ENCODE measurements at regions not wholly inside any gene's neighbourhood (a gene's known extent, or its start where the extent isn't known, plus 50 kb on each side); places are given as distances from the start of the nearest gene placed in this dataset.

DNA sequence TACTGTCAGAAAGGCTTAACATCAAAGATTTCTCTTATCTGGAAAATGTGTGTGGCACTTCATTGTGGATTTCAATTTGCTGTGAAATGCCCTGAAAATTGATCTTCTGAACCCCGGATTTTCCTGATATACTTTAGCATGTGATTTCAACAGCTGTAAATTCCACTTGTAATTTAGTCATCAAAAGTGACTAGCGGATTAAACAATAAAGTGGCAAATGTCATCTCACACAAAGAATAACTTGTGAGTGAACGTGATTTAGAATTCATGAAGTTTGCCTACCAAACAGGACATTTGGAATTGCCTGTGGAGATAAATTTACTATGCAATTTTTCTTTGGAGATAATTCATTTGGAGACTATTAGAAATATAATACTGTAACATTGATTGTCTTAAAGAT is 601.6 kb downstream of the COL12A1 start:
- TF ChIP-seq GATA2 (IDR thresholded peaks at IDR 0.05; ENCODE audit: low read depth, low read length), result no peak
- TF ChIP-seq GATA3 (IDR thresholded peaks at IDR 0.05; ENCODE audit: low read depth, low read length), result no peak

All from SH-SY5Y (cell line).